ENCODE measurements at regions not wholly inside any gene's neighbourhood (a gene's known extent, or its start where the extent isn't known, plus 50 kb on each side); places are given as distances from the start of the nearest gene placed in this dataset.

DNA sequence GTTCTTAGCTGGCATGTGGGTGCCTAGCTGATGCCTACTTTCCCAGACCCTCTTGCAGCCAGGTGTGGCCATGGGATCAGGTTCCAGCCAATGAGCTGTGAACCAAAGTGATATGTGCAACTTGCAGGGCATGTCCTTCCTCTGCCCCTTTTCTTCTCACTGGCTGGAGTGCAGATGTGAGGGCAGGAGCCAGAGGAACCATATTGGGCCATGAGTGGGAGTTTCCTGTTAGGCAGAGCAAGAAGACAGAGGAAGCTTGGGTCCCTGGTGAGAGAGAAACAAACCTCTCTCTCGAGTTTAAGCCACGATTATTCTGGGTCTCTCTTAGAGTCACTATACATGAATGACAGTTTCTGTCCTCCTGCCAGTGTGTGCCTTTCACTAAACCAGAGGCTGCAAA, 120.4 kb upstream of the STX18 start:
- TF ChIP-seq, protein P1, sequence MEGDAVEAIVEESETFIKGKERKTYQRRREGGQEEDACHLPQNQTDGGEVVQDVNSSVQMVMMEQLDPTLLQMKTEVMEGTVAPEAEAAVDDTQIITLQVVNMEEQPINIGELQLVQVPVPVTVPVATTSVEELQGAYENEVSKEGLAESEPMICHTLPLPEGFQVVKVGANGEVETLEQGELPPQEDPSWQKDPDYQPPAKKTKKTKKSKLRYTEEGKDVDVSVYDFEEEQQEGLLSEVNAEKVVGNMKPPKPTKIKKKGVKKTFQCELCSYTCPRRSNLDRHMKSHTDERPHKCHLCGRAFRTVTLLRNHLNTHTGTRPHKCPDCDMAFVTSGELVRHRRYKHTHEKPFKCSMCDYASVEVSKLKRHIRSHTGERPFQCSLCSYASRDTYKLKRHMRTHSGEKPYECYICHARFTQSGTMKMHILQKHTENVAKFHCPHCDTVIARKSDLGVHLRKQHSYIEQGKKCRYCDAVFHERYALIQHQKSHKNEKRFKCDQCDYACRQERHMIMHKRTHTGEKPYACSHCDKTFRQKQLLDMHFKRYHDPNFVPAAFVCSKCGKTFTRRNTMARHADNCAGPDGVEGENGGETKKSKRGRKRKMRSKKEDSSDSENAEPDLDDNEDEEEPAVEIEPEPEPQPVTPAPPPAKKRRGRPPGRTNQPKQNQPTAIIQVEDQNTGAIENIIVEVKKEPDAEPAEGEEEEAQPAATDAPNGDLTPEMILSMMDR (IDR thresholded peaks at IDR 0.05) = no peak
- TF ChIP-seq POLR2AphosphoS5 (IDR thresholded peaks at IDR 0.05; ENCODE audit: insufficient read depth in 1 of 2, low read depth in 1 of 2) (no peak), POLR2A (IDR thresholded peaks at IDR 0.05) (no peak)

All from vagina (tissue), 2 donors.